SK-N-SH treated with all-trans-retinoic acid at 6 μM for 48 hours (cell line): ENCODE measurements at regions not wholly inside any gene's neighbourhood (a gene's known extent, or its start where the extent isn't known, plus 50 kb on each side); places are given as distances from the start of the nearest gene placed in this dataset.
A peak's percentile ranks its signal among the peaks of the same experiment; 100 is the strongest.

Experiments
- ATAC-seq: fragments of 200-7000 bp; cut with Tn5 transposase; 3 replicates; pipeline ENCODE4 v1.9.1; 2020; ENCODE audit warnings: mild to moderate bottlenecking, moderate library complexity
- ARNTL ChIP-seq: fragments of 450-650 bp; formaldehyde crosslinking; IDR thresholded peaks from 2 replicates; pipeline ENCODE4 v1.5.0; 2020; ENCODE audit warnings: low read depth, mild to moderate bottlenecking, moderate library complexity, borderline replicate concordance
- BACH2 ChIP-seq: fragments of 250-450 bp; sonication (Bioruptor Pico); IDR thresholded peaks from 2 replicates; pipeline ENCODE4 v1.9.0; 2021; ENCODE audit warnings: mild to moderate bottlenecking, borderline replicate concordance
- CSDC2 ChIP-seq: fragments of 250-450 bp; sonication (Bioruptor Pico); IDR thresholded peaks from 2 replicates; pipeline ENCODE4 v1.5.0; 2020; ENCODE audit warnings: mild to moderate bottlenecking, moderate library complexity
- ESRRG ChIP-seq: fragments of 250-450 bp; sonication (Bioruptor Pico); IDR thresholded peaks from 2 replicates; pipeline ENCODE4 v1.6.1; 2021; ENCODE audit warnings: mild to moderate bottlenecking
- GLIS3 ChIP-seq: fragments of 250-450 bp; sonication (Bioruptor Pico); IDR thresholded peaks from 2 replicates; pipeline ENCODE4 v1.5.0; 2020; ENCODE audit warnings: mild to moderate bottlenecking, moderate library complexity
- ISL1 ChIP-seq: fragments of 250-450 bp; sonication (Bioruptor Pico); IDR thresholded peaks from 2 replicates; pipeline ENCODE4 v2.1.2; 2022; ENCODE audit warnings: mild to moderate bottlenecking, moderate library complexity
- OSR1 ChIP-seq: fragments of 250-450 bp; sonication (Bioruptor Pico); IDR thresholded peaks from 2 replicates; pipeline ENCODE4 v1.8.0; 2022; ENCODE audit warnings: moderate library complexity, mild to moderate bottlenecking, inconsistent platforms
- PPARA ChIP-seq: fragments of 250-450 bp; sonication (Bioruptor Pico); IDR thresholded peaks from 2 replicates; pipeline ENCODE4 v1.5.0; 2020; ENCODE audit warnings: mild to moderate bottlenecking, borderline replicate concordance
- RARB ChIP-seq: fragments of 250-450 bp; sonication (Bioruptor Pico); IDR thresholded peaks from 2 replicates; pipeline ENCODE4 v1.8.0; 2021; ENCODE audit warnings: mild to moderate bottlenecking, moderate library complexity
- SNAI2 ChIP-seq: fragments of 250-450 bp; sonication (Bioruptor Pico); IDR thresholded peaks from 2 replicates; pipeline ENCODE4 v1.5.0; 2020; ENCODE audit warnings: mild to moderate bottlenecking, moderate library complexity
- TCF4 ChIP-seq: fragments of 250-450 bp; sonication (Bioruptor Pico); IDR thresholded peaks from 2 replicates; pipeline ENCODE4 v1.8.0; 2021; ENCODE audit warnings: mild to moderate bottlenecking, moderate library complexity, borderline replicate concordance
- TOX ChIP-seq: fragments of 250-450 bp; sonication (Bioruptor Pico); IDR thresholded peaks from 2 replicates; pipeline ENCODE4 v1.8.0; 2021; ENCODE audit warnings: mild to moderate bottlenecking, moderate library complexity, borderline replicate concordance
- ZC3H10 ChIP-seq: fragments of 250-450 bp; sonication (Bioruptor Pico); IDR thresholded peaks from 2 replicates; pipeline ENCODE4 v1.5.1; 2021; ENCODE audit warnings: mild to moderate bottlenecking, moderate library complexity
- ZFP3 ChIP-seq: fragments of 250-450 bp; sonication (Bioruptor Pico); IDR thresholded peaks from 2 replicates; pipeline ENCODE4 v1.5.0; 2020; ENCODE audit warnings: mild to moderate bottlenecking, moderate library complexity
- ZNF565 ChIP-seq: fragments of 450-650 bp; formaldehyde crosslinking; conservative IDR thresholded peaks from 2 replicates; pipeline ENCODE4 v1.5.0; 2020; ENCODE audit warnings: low read depth, mild to moderate bottlenecking, moderate library complexity
- ZNF8 ChIP-seq: fragments of 450-650 bp; formaldehyde crosslinking; IDR thresholded peaks from 2 replicates; pipeline ENCODE4 v1.5.0; 2020; ENCODE audit warnings: mild to moderate bottlenecking, moderate library complexity
- TF ChIP-seq, protein P1 (sequence below): fragments of 250-450 bp; sonication (Bioruptor Pico); IDR thresholded peaks from 2 replicates; pipeline ENCODE4 v1.5.1; 2020; ENCODE audit warnings: low read depth, mild to moderate bottlenecking, moderate library complexity
- TF ChIP-seq, protein P2 (sequence below): fragments of 250-450 bp; sonication (Bioruptor Pico); IDR thresholded peaks from 2 replicates; pipeline ENCODE4 v1.5.0; 2020; ENCODE audit warnings: mild to moderate bottlenecking, moderate library complexity
- TF ChIP-seq, protein P3 (sequence below): fragments of 250-450 bp; sonication (Bioruptor Pico); IDR thresholded peaks from 2 replicates; pipeline ENCODE4 v1.5.1; 2021; ENCODE audit warnings: mild to moderate bottlenecking, moderate library complexity
- TF ChIP-seq, protein P4 (sequence below): fragments of 250-450 bp; sonication (Bioruptor Pico); IDR thresholded peaks from 2 replicates; pipeline ENCODE4 v1.8.0; 2020; ENCODE audit warnings: mild to moderate bottlenecking, moderate library complexity, borderline replicate concordance

DNA sequence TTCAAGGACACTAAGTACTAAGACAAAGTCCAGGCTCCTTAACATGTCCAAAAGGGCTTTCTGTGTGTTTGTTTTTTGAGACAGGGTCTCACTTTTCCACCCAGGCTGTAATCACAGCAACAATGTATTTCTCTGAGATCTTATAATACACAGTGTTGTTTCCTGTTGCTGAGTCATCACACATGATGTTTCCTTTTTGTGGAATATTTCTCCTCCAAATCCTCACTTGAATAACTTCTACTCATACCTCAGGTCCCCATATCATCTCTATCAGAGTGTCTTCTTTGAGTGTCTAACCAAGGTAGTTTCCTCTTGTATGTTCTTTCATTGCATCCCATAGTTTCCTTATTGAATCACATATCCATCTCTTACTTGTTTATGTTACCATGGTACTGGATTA is 632.0 kb upstream of the PIK3C3 start:
- ATAC-seq: peak; percentile 49
- TF ChIP-seq ZFP3 (CRISPR knock-in tag): peak; percentile 46; the same call in 1 of the 2 replicates
- no peak for TF ChIP-seq TCF4 (CRISPR knock-in tag)
- no peak for TF ChIP-seq OSR1 (CRISPR knock-in tag)
- TF ChIP-seq, all 23 proteins: peak for 1

DNA sequence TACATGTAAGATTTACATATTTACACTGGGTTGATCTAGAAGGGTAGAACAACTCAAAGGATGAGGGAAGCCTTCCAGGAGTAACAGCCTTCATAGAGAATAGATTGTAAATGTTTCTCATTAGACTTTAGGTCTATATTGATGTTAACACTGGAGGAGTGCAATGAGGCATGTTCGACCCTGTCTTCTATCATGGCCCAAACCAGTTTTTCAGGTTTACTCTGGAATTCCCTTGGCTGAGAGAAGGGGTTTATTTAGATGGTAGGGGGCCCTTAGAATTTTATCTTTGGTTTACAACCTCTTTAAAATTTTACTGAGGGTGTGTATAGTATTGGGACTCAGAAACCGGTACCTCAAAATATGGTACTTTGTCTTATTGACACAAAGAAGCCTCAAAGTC is 634.9 kb upstream of the PIK3C3 start:
- TF ChIP-seq, protein P1, sequence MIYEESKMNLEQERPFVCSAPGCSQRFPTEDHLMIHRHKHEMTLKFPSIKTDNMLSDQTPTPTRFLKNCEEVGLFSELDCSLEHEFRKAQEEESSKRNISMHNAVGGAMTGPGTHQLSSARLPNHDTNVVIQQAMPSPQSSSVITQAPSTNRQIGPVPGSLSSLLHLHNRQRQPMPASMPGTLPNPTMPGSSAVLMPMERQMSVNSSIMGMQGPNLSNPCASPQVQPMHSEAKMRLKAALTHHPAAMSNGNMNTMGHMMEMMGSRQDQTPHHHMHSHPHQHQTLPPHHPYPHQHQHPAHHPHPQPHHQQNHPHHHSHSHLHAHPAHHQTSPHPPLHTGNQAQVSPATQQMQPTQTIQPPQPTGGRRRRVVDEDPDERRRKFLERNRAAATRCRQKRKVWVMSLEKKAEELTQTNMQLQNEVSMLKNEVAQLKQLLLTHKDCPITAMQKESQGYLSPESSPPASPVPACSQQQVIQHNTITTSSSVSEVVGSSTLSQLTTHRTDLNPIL: no peak
- TF ChIP-seq, protein P2, sequence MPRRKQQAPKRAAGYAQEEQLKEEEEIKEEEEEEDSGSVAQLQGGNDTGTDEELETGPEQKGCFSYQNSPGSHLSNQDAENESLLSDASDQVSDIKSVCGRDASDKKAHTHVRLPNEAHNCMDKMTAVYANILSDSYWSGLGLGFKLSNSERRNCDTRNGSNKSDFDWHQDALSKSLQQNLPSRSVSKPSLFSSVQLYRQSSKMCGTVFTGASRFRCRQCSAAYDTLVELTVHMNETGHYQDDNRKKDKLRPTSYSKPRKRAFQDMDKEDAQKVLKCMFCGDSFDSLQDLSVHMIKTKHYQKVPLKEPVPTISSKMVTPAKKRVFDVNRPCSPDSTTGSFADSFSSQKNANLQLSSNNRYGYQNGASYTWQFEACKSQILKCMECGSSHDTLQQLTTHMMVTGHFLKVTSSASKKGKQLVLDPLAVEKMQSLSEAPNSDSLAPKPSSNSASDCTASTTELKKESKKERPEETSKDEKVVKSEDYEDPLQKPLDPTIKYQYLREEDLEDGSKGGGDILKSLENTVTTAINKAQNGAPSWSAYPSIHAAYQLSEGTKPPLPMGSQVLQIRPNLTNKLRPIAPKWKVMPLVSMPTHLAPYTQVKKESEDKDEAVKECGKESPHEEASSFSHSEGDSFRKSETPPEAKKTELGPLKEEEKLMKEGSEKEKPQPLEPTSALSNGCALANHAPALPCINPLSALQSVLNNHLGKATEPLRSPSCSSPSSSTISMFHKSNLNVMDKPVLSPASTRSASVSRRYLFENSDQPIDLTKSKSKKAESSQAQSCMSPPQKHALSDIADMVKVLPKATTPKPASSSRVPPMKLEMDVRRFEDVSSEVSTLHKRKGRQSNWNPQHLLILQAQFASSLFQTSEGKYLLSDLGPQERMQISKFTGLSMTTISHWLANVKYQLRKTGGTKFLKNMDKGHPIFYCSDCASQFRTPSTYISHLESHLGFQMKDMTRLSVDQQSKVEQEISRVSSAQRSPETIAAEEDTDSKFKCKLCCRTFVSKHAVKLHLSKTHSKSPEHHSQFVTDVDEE (CRISPR knock-in tag): no peak
- TF ChIP-seq SNAI2 (CRISPR knock-in tag): no peak
- no peak for TF ChIP-seq GLIS3 (CRISPR knock-in tag)
- TF ChIP-seq ESRRG (CRISPR knock-in tag): no peak
- TF ChIP-seq, protein P3, sequence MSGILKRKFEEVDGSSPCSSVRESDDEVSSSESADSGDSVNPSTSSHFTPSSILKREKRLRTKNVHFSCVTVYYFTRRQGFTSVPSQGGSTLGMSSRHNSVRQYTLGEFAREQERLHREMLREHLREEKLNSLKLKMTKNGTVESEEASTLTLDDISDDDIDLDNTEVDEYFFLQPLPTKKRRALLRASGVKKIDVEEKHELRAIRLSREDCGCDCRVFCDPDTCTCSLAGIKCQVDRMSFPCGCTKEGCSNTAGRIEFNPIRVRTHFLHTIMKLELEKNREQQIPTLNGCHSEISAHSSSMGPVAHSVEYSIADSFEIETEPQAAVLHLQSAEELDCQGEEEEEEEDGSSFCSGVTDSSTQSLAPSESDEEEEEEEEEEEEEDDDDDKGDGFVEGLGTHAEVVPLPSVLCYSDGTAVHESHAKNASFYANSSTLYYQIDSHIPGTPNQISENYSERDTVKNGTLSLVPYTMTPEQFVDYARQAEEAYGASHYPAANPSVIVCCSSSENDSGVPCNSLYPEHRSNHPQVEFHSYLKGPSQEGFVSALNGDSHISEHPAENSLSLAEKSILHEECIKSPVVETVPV (CRISPR knock-in tag): no peak
- TF ChIP-seq ISL1 (CRISPR knock-in tag): no peak
- TF ChIP-seq, protein P4, sequence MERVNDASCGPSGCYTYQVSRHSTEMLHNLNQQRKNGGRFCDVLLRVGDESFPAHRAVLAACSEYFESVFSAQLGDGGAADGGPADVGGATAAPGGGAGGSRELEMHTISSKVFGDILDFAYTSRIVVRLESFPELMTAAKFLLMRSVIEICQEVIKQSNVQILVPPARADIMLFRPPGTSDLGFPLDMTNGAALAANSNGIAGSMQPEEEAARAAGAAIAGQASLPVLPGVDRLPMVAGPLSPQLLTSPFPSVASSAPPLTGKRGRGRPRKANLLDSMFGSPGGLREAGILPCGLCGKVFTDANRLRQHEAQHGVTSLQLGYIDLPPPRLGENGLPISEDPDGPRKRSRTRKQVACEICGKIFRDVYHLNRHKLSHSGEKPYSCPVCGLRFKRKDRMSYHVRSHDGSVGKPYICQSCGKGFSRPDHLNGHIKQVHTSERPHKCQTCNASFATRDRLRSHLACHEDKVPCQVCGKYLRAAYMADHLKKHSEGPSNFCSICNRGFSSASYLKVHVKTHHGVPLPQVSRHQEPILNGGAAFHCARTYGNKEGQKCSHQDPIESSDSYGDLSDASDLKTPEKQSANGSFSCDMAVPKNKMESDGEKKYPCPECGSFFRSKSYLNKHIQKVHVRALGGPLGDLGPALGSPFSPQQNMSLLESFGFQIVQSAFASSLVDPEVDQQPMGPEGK (CRISPR knock-in tag): no peak
- TF ChIP-seq ZFP3 (CRISPR knock-in tag): no peak
- no peak for TF ChIP-seq ZNF8 (CRISPR knock-in tag)
- no peak for TF ChIP-seq OSR1 (CRISPR knock-in tag)
- TF ChIP-seq CSDC2 (CRISPR knock-in tag): no peak
- no peak for TF ChIP-seq RARB
- TF ChIP-seq ZNF565 (CRISPR knock-in tag): no peak
- no peak for TF ChIP-seq ZC3H10
- no peak for TF ChIP-seq ARNTL (CRISPR knock-in tag)
- ATAC-seq: no peak

DNA sequence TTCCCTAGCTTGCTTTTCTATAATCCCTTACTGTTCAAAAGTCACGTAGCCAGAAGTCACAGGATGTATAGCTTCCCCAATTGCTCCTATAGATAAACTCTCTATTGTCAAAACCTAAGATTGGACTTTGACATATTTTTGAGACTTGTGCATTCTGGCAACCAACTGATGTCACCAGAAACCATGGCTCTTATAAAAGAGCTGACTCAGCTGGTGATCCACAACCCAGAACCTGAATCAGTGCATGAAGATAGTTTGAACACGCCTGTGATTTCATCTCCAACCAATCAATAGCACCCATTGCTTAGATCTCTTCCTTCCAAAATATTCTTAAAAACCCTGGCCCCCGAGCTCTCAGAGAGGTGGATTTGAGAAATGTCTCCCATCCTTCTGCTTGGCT is 639.9 kb upstream of the PIK3C3 start:
- no peak for TF ChIP-seq TCF4 (CRISPR knock-in tag)
- TF ChIP-seq, protein P1: no peak
- no peak for TF ChIP-seq GLIS3 (CRISPR knock-in tag)
- TF ChIP-seq ARNTL (CRISPR knock-in tag): no peak
- TF ChIP-seq ZFP3 (CRISPR knock-in tag): no peak
- TF ChIP-seq ZC3H10: no peak

DNA sequence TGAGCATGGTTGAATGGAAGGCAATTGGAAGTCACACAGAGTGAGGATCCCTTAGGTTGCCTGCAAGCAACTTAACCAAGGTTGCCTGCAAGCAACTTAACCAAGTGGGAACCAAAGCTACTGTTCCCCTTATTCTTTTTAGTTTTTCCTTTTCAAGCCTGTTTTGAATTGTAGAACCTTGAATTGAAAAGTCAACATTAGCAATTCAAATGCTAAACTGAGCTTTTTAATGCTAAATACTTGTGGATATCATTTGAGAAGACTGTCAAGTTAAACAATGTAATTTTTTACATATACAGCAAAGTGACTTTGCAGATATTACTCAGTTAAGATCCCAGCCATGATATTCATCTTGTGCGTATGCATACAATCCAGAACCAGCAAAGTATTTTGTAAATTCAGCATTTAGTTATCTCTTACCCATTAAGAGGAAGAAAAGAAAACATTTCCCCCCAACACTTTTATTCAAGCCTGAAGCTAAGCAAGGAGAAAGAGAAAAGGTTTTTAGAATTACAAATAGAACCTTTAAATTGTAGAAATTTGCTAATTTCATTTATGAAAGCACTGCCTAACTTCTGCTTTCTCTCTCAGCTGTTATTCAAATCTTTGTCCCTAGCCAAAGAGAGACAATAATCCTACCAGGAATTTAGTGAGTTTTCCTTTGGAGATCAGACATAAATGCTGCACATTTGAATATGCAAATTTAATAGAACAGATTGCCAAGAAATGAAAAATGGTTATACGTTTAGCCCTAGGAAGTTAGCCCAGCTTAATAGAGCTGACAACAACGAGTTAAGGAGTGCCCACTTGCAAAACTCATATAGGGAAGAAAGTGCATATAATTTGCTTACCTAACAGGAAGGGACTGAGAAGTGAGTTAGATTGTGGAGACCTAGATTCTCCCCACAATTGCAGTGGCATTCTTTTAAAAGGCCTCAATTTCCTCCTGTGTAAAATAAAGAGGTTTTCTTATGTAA is 643.2 kb upstream of the PIK3C3 start:
- no peak for ATAC-seq
- no peak for TF ChIP-seq PPARA (CRISPR knock-in tag)
- TF ChIP-seq ZFP3 (CRISPR knock-in tag): no peak
- no peak for TF ChIP-seq BACH2 (CRISPR knock-in tag)
- TF ChIP-seq, protein P3 (CRISPR knock-in tag): no peak
- TF ChIP-seq, protein P4 (CRISPR knock-in tag): no peak
- no peak for TF ChIP-seq ARNTL (CRISPR knock-in tag)
- TF ChIP-seq TOX (CRISPR knock-in tag): no peak
- no peak for TF ChIP-seq SNAI2 (CRISPR knock-in tag)
- TF ChIP-seq OSR1 (CRISPR knock-in tag): no peak

More for the DNA sequence above, 639.9 kb upstream of the PIK3C3 start:
- ATAC-seq: no peak
